ENCODE measurements at regions not wholly inside any gene's neighbourhood (a gene's known extent, or its start where the extent isn't known, plus 50 kb on each side); places are given as distances from the start of the nearest gene placed in this dataset.

DNA sequence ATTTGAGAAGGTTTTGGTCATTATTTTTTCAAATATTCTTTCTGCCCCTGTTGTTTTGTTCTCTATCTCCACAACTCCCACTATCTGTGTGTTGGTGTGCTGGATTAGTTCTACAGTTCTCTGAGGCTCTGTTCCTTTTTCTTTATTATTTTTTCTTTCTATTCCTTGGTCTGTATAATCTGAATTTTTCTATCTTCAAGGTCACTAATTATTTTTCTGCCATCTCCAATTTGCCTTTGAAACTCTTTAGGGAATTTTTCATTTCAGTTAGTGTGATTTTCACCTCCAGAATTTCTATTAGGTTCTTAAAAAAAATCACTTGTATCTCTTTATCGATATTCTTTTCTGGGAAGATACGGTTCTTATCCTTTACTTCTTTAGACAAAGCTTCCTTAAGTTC is 82.1 kb upstream of the GGTLC1 start:
- TF ChIP-seq, protein P1, sequence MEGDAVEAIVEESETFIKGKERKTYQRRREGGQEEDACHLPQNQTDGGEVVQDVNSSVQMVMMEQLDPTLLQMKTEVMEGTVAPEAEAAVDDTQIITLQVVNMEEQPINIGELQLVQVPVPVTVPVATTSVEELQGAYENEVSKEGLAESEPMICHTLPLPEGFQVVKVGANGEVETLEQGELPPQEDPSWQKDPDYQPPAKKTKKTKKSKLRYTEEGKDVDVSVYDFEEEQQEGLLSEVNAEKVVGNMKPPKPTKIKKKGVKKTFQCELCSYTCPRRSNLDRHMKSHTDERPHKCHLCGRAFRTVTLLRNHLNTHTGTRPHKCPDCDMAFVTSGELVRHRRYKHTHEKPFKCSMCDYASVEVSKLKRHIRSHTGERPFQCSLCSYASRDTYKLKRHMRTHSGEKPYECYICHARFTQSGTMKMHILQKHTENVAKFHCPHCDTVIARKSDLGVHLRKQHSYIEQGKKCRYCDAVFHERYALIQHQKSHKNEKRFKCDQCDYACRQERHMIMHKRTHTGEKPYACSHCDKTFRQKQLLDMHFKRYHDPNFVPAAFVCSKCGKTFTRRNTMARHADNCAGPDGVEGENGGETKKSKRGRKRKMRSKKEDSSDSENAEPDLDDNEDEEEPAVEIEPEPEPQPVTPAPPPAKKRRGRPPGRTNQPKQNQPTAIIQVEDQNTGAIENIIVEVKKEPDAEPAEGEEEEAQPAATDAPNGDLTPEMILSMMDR (IDR thresholded peaks at IDR 0.05) = no peak
- TF ChIP-seq POLR2AphosphoS5 (IDR thresholded peaks at IDR 0.05; ENCODE audit: low read depth, low read length) (no peak), SIN3A (IDR thresholded peaks at IDR 0.05; ENCODE audit: borderline replicate concordance, insufficient read depth, low read depth, low read length) (no peak)
